HL-60 (cell line): ENCODE measurements at regions not wholly inside any gene's neighbourhood (a gene's known extent, or its start where the extent isn't known, plus 50 kb on each side); places are given as distances from the start of the nearest gene placed in this dataset.

Source experiments
- DNase-seq, 2 experiments: peaks; one replicate each; pipeline ENCODE4 v3.0.0-alpha.2; 2010 to 2020; ENCODE audit warnings: low read depth in 1 of 2, low spot score in 1 of 2
- H3K27ac ChIP-seq: fragments of 250-450 bp; sonication (Bioruptor Pico); replicated peaks from 2 replicates; pipeline ENCODE4 v1.5.1; 2020; ENCODE audit warnings: mild to moderate bottlenecking, moderate library complexity
- H3K27me3 ChIP-seq: fragments of 250-450 bp; sonication (Bioruptor Pico); 2 replicates; pipeline ENCODE4 v1.5.1; 2021; ENCODE audit warnings: mild to moderate bottlenecking, moderate library complexity; ENCODE audit not compliant: insufficient read depth, poor library complexity, severe bottlenecking
- H3K4me3 ChIP-seq: replicated peaks from 2 replicates; pipeline ENCODE4 v1.5.1; 2011; ENCODE audit warnings: mild to moderate bottlenecking, control low read depth, low read length; ENCODE audit not compliant: insufficient read depth
- CTCF ChIP-seq: IDR thresholded peaks from one replicate; pipeline ENCODE4 v1.5.1; 2011; ENCODE audit warnings: low read length, control low read depth, inconsistent platforms; ENCODE audit not compliant: insufficient read depth
- GABPA ChIP-seq: IDR thresholded peaks from 2 replicates; pipeline ENCODE4 v1.6.1; 2012; ENCODE audit warnings: low read depth
- POLR2AphosphoS5 ChIP-seq: IDR thresholded peaks from 2 replicates; pipeline ENCODE4 v1.6.1; 2012; ENCODE audit warnings: low read depth
- REST ChIP-seq: IDR thresholded peaks from 2 replicates; pipeline ENCODE4 v1.6.1; 2012; ENCODE audit warnings: low read depth; ENCODE audit not compliant: insufficient replicate concordance
- SPI1 ChIP-seq: IDR thresholded peaks from 2 replicates; pipeline ENCODE4 v1.6.1; 2012; ENCODE audit warnings: low read depth, mild to moderate bottlenecking, borderline replicate concordance

- H3K4me3 ChIP-seq, result no peak overlapping the region
- no peaks in the 10 kb centered on the region for H3K27me3 ChIP-seq
- no peak for TF ChIP-seq GABPA
- no peak for DNase-seq
- no peak overlapping the region for H3K27ac ChIP-seq
Measured at GRCh38 chr1:30029677-30030076, 693.7 kb downstream of the MATN1 start.

GRCh38 chr1:30028939-30029338, 694.4 kb downstream of the MATN1 start:
- Histone ChIP-seq H3K4me3 (no peak overlapping the region), H3K27me3 (no peaks in the 10 kb centered on the region), H3K27ac (no peak overlapping the region)
- no peak for DNase-seq
- TF ChIP-seq CTCF (no peak), REST (no peak), POLR2AphosphoS5 (no peak), SPI1 (no peak), GABPA (no peak)

- H3K27me3 ChIP-seq, result no peaks in the 10 kb centered on the region
- no peak for DNase-seq
Measured at GRCh38 chr1:30028283-30028682, 695.1 kb downstream of the MATN1 start.

More at GRCh38 chr1:30028283-30028682, 695.1 kb downstream of the MATN1 start:
- Histone ChIP-seq H3K4me3 (no peak overlapping the region), H3K27ac (no peak overlapping the region)
- TF ChIP-seq GABPA, result no peak
- TF ChIP-seq POLR2AphosphoS5, result no peak
- TF ChIP-seq REST, result no peak
- no peak for TF ChIP-seq CTCF
- TF ChIP-seq SPI1, result no peak
